ENCODE measurements at regions not wholly inside any gene's neighbourhood (a gene's known extent, or its start where the extent isn't known, plus 50 kb on each side); places are given as distances from the start of the nearest gene placed in this dataset.

DNA sequence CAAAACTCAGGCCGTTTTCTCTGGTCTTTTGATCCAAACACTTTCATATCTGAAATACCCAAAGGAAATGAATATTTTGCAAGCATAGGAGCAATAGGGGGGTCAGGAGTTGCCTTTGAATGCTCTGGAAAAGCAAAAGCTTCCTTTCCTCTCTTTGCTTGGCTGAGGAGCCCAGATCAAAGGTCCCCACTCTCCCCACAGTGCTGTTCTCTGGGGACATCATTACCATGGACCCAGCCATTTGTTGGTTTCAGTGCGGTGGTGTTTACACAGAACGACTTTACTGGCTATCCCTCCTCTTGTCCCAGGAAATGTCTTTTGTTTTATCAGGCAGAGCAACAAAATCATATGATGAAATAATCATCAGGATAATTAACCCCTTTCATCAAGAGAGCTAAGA, 1089.1 kb downstream of the TBC1D22A start:
- DNase-seq: no peak

- DNase-seq: no peak
These were observed 1088.2 kb downstream of the TBC1D22A start for GRCh38 chr22:47850644-47851151.

- no peak for DNase-seq
These were observed 1087.1 kb downstream of the TBC1D22A start for GRCh38 chr22:47849576-47849975.

GRCh38 chr22:47848184-47848920, 1085.9 kb downstream of the TBC1D22A start:
- DNase-seq: no peak

DNA sequence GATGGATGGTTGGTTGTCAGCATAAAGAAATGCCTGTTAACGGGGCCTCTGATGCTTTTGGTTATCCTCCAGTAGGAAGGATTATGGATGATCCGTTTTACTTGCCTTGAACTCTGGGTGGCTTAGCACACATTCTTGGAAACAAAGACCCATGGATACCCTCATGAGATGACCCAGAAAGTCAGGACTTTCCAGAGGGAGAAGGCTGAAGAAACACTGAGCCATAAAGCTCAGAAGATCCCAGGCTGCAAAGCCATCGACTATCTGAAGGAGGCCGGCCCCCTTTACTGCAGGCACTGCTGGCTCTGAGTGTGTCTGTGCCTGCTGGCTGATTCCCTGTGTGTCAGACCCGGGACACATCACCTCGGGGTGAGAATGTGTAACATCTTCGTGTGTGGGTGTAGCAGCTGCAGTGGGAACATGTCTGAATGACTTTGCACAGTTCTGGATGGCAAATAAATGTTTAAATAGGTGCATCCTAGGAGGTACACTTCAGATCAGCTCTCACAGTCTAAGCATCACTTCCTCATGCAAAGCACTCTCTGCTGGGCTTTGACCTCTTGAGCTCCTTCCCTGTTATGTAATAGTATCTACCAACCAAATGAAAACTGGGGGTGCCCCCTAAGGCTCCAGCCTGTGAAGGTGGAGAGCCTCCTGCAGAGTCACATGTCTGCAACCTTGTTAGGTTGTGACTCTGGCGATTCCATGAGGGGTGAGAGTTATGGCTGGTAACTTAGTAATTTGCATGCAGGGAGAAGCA, 1084.9 kb downstream of the TBC1D22A start:
- no peak for DNase-seq

- no peak for DNase-seq
These were observed 1083.8 kb downstream of the TBC1D22A start for GRCh38 chr22:47846206-47846605.

DNA sequence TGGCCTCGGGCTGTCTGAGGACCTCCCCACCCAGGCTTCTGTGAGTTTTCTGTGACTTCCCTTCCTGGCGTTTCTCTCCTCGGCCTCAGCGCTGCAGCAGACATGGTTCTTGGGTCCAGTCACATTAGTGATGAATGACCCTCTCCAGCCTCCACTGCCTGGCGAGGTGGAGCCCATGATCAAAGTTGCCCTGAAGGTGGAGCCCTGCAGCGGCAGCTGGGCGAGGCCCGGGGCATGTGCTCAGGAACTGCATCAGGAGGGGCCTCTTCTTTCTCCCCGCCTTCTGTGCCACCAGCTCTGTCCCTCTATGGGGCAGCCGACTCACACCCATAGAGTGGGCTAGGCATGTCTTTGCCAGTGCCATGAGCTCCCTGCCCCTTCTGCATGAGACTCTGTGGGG, 1079.7 kb downstream of the TBC1D22A start:
- no peak for DNase-seq

DNA sequence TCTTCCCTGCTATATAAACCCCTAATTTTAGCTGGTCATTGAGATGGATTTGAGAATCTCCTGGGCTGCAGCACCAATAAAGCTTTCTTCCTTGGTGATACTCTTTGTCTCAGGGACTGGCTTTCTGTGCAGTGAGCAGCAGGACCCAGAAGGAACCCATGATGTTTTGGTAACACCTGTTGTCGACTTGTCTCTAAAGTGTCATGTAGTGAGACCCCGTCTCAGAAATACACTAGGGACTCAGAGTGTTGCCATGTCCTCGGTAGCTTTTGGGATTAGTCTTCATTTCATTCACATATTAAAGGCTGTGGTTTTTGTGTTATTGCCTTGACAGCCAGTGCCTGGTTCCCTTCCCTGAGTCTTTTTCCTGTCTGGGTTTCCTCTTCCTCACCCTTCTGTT, 1078.7 kb downstream of the TBC1D22A start:
- DNase-seq: no peak

DNA sequence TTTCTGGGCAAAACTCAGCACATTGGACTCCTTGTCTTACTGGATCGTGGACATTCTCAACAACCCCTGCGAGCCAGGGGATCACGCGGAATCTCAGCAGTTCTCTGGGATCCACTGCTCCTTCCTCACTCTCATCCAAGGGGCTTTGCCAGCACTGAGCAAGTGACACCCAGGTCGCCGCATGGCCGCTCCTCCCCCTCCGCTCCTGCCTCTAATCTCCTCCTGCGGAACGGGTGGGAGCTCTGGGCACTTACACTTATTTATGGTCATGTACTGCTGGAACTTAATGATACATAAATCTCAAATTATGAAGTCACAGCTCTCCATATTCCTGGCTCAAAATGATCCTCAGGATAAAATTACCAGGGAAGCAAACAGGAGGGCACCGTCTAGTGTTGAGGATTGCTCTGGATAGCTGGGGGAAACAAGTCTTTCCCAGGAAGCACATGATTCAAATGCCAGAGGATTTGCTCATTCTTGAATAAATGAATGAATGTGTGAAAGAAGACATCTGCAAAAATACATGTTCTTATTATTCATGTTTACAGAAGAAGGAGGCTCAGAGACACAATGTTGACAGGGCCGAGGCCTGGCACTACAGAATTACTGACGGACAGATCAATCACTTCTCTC, 1077.3 kb downstream of the TBC1D22A start:
- no peak for DNase-seq

- DNase-seq: no peak
These were observed 1075.3 kb downstream of the TBC1D22A start for GRCh38 chr22:47837703-47838102.

DNA sequence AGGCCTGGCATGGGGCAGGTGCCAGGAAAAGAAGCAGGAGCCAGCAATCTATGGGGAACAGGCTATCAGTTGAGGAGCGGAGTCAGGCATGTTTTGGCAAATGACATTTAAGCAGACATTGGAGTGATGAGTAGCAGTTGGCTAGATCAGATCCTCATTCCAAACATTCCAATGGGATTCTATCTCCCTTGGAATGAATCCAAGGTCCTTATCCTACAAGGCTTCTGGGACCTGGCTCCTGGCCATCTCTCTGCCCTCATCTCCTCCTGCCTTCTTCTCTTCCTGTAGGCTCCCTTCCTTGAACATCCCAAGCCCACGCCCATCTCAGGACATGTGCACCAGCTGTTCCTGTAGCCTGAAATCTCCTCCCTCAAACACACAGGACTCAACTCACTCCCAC, 1074.5 kb downstream of the TBC1D22A start:
- DNase-seq: no peak

DNA sequence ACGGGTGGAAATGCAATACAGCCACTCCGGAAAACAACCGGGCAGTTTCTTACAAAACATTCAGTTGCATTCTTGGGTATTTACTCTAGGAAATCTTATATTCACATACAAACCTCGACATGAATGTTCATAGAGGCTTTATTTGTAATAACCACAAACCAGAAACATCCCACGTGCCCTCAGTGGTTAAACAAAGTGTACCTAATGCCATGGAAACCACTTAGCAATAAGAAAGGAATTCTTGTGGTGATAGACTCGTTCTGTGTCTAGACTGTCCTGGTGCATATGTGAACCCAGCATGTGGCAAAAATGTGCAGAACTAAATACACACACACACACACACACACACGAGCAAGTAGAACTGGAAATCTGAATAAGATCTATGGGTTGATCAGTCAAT, 1073.3 kb downstream of the TBC1D22A start:
- DNase-seq: no peak

DNA sequence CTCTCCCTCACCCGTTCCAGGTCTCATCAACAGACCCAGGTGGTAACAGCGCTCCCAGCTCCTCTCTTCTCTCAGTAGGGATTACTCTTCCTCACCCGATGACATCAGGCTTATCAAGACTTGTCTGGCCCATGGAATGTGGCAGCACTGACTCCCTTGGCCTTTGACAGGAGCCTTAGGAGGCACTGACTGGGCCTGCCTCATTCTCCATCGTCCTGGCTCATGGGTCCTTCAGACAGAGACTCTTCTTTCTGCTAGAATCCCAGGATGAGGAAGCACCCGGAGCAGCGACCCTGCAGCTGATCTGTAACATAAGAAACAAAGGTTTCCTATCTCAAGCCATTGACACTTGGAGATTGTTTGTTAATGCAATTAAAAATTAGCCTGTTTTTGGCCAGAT, 1063.6 kb downstream of the TBC1D22A start:
- no peak for DNase-seq

- DNase-seq: no peak
These were observed 1060.0 kb downstream of the TBC1D22A start for GRCh38 chr22:47822422-47822821.

DNA sequence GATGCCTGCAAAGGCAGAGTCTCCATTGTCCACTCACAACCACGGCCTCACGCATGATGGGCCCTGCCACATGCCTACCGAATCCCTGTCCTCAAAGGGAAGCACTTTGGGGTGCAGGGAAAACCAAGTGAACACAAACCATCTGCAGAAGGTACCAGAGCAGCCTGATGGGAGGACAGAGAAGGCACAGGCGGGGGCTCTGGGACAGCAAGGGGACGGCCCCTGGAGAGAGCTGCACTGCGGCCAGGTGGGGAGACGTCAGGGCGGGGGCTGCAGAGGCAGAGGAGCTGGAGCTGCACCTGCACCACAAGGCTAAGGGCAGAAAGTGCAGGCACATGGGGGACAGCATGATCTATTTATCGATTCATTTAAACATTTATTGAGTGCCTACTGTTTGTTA, 1056.0 kb downstream of the TBC1D22A start:
- no peak for DNase-seq

GRCh38 chr22:47817380-47817779, 1054.9 kb downstream of the TBC1D22A start:
- no peak for DNase-seq

- DNase-seq: no peak
These were observed 1054.4 kb downstream of the TBC1D22A start for GRCh38 chr22:47816863-47817210.

DNA sequence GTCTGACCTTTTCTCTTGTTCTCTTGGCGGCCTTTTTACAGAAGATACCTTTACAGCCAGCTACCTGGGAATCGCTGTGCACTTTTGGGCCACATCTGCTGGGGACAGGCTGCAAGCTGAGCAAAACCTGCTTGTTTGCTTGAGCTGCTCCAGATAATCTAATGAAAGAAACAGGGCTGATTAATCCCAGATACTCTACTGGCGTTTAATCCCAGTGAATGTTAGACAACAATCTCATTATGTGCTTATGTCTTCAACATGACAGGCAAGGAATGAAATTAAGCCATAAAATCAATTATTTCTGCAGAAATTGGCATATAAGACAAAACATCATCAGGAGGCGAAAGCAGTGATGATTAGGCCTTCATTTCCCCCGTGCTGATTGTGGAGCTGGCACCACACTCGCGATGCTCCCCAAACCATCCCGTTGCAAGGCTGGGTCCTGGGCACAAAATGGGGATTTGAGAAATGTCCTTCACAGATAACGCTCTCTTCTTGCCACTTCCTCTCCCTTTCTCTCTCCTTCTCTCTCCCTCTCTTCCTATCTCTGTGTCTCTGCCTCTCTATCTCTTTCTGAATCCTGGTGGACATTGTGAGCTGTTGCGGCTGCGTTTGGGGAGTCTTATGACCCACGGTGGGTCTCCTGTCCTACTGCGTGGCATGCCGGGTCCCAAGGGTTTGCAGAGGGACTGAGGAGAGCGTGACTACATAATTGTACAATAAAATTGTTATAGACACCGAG, 1053.8 kb downstream of the TBC1D22A start:
- DNase-seq: no peak

DNA sequence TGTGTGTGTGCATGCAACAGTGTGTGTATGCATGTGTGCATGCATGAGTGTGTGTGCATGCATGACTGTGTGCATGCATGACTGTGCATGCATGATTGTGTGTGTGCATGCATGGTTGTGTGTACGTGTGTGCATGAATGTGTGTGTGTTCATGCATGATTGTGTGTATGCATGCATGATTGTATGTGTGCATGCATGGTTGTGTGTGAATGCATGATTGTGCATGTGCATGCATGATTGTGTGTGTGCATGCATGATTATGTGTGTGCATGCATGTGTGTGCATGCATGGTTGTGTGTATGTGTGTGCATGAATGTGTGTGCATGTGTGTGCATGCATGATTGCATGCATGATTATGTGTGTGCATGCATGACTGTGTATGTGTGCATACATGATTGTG, 1052.0 kb downstream of the TBC1D22A start:
- no peak for DNase-seq

DNA sequence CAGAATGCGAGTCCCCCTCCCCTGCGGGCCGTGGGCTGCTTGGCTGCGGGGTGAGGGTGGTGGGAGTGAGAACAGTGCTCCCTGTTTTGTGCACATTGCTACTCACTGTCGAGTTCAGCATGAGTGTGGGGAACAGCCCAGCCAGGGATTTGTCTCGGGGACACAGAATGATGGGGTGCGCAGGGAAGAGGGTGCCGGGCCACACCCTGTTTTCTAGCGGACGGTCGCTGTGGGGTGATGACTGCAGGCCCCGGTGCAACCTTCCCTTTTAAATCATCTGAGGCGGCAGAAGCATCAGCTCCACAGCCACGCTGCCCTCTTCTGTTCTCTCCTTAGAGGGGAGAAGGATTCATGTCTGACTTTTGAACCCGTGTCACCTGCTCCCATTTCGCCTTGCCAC, 1051.2 kb downstream of the TBC1D22A start:
- no peak for DNase-seq

DNA sequence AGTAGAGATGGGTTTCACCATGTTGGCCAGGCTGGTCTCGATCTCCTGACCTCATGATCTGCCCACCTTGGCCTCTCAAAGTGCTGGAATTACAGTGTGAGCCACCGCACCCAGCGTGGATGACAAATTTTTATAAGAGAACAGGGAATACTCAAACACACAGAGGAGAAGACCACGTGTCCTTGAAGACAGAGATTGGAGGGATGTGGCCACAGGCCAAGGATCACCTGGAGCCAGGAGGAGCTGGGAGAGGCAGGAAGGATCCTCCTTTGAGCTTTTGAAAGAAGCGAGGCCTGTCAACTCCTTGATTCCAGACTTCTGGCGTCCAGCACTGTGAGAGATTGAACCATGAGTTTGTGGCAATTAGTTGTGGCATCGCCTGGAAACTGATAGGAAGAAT, 1049.5 kb downstream of the TBC1D22A start:
- DNase-seq: no peak

DNA sequence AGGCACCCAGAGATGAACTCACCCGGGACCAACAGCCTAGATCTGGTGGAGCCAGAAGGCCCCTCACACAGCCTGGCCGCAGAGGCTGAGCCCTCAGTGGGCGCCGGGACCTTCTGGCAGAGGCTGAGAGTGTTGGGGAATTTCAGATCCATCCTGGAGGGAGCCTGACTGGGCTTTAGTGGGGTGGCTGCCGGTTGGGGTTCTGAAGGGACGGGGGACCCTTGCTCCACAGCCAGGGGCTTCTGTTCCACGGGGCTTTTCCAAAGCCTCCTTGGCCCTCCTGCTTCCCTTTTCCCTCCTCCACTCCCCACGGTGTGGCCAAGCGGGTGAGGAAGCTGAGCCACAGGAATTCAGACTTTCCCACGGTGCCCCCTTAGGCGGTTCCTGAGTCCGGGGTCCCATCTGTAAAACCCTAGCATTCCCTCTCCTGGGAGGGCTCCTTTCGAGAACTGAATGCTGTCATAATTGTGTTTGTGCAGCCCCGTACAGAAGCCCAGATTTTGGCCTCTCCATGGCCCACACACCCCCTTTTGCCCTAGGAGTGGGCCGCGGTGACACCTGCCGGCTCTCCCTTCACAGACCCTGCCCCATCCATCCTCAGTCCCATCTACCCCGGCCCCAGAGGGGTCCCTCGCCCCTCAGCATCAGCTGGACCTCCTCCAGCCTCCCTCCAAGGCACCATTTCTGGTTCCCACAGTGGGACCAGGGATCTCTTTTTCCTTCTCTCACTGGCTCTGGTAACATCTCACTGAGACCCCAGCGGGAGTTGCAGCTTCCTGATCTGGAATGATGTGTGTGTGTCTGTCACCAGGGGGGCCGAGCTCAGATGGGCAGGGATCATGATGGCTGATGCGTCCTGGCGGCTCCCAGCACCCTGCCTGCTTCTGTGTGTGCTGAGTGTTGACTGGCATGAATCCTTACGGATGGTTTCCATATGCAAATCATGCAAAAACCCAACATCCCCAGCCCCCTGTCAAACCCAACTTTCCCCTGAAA, 1048.4 kb downstream of the TBC1D22A start:
- DNase-seq: no peak
